GM21619 (cell line): ENCODE measurements at regions not wholly inside any gene's neighbourhood (a gene's known extent, or its start where the extent isn't known, plus 50 kb on each side); places are given as distances from the start of the nearest gene placed in this dataset.

Experiments used
- ATAC-seq: cut with Tn5 transposase; IDR thresholded peaks from one replicate; pipeline ENCODE4 v1.9.1; 2021; ENCODE audit not compliant: unreplicated experiment

GRCh38 chr1:229101011-229101871, 169.7 kb upstream of the RAB4A start:
- ATAC-seq, result no peak

DNA sequence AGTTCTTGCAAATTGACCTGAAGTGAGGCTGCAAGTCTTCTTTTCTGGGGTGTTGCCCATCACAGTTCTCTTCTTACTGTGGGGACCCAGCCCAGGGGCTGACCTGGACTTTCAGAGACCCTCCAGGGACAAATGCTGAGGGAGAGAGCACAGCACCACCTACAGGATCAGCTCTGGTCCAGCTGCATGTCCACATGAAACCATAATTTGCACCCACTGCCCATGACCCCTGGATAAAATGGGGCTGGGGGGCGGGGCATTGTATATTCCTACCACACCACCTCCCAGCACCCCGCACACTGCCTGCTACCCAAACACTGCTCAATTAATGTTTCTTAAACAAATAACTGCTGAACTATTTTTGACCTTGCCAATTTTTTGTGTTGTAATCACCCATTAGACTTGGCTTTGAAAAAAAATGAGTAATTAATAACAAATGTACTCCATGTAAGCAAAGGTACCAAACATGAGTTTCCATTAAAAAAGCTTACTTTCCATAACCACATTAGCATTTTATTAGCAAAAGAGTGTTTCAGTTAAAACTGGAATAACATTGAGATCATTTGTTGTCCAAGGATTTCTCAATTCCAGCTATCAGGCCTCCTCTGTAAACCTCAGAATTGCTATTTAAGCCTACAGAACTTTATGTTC, 168.0 kb upstream of the RAB4A start:
- ATAC-seq, result no peak

- ATAC-seq, result no peak
These were observed 166.3 kb upstream of the RAB4A start for GRCh38 chr1:229104654-229105053.

GRCh38 chr1:229105109-229105508, 165.8 kb upstream of the RAB4A start:
- no peak for ATAC-seq

DNA sequence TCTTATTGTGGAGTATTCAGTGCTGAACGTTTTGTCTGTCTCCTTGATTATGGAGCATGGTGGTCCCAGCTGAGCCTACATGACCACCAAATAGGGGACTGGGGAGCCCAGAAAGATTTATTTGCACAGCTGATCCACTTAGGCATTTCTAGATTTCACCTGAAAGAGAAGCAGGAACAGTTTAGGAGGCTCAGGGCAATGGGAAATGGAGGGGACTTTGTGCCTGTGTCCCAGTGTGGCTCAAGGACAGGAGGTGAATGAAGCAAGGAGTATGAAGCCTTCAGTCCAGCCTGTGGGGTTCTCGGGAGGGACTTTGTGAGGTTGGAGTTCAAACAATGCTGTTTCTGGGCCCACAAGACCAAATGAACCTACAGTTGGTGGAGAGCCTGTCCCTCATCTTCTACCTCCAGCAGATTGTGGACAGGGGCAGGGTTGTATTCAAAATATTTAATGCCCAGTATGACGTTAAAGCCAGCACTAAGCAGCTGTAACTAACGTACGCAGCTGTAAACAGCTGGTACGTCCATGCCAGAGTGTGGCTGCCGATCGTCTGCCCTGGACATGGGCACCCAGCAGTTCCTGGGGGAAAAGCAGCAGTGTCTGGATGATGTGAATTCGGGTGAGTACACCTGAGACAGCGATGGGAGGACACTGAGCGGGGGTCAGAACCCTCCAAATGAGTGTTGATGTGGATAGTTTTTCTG, 164.9 kb upstream of the RAB4A start:
- ATAC-seq, result no peak

DNA sequence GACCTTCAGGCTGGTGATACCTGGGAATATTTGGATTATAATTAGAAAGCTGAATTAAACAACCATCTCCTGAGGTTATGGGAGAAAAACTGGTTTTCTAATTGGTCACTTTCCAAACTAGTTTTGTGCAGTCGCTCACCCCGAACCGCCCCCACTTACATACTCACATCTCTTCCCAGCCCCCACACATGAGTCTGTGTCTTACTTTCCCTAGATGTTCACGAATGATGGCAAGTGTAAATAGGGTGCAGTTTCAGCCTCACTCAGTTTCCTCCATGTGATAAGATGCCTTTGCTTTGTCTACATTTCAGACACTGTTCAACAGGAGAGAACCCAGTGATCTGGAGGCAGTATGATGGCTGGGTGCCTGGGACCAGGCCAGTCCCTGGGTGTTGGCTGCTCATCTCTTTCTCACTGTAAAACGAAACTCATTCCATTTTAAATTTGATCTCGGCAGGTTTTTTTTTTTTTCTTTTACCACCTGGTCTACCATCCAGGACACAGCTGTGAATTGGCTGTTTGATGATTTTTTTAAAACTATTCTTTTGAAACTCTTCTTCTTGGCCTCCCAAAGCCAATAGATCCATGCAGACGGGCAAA, 164.3 kb upstream of the RAB4A start:
- no peak for ATAC-seq

DNA sequence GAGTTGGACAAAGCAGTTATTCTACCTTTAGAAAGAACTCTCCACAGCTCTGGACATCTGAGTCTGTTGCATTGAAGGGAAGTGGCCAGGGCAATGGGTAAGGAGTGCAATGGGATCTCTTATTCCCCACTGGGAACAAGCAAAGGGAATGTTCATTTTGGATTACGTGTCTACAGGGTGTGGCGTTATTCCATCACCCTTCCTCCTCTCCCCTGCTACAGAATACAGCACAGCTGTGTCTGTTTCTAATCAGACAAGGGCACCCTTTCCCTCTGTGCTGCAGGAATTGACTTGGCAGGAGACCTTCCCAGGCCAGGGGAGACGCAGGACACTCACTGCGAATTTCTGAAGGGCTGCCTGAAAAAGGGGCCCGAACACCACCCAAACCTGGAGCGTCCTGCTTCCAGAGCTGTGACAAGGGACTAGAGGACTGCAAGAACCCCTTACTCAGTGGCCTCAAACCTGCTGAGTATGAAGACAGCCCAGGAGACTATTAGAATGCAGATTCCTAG, 163.6 kb upstream of the RAB4A start:
- no peak for ATAC-seq

GRCh38 chr1:229107972-229108371, 162.9 kb upstream of the RAB4A start:
- ATAC-seq, result no peak

GRCh38 chr1:229108598-229109201, 162.2 kb upstream of the RAB4A start:
- no peak for ATAC-seq

DNA sequence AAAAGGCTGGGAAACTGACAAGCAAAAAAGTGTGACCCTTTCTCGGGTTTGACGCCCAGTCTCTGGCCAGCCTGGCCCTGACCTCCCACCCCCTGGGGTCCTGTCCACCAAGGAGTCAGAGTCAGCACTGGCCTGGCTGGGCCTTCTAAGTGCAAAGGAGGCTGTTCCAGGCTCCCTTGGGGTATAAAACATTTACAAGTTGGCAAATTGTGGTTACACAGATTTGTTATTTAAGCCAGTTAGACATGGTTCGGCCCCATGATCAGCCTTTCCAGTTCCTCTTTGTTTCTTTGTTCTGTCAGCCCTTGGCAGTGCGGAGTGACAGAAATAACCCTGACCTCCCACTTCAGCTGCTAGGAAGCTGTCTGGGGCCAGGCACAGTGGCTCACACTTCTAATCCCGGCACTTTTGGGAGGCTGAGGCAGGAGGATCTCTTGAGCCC, 161.6 kb upstream of the RAB4A start:
- ATAC-seq, result no peak

GRCh38 chr1:229110986-229111385, 159.9 kb upstream of the RAB4A start:
- no peak for ATAC-seq

DNA sequence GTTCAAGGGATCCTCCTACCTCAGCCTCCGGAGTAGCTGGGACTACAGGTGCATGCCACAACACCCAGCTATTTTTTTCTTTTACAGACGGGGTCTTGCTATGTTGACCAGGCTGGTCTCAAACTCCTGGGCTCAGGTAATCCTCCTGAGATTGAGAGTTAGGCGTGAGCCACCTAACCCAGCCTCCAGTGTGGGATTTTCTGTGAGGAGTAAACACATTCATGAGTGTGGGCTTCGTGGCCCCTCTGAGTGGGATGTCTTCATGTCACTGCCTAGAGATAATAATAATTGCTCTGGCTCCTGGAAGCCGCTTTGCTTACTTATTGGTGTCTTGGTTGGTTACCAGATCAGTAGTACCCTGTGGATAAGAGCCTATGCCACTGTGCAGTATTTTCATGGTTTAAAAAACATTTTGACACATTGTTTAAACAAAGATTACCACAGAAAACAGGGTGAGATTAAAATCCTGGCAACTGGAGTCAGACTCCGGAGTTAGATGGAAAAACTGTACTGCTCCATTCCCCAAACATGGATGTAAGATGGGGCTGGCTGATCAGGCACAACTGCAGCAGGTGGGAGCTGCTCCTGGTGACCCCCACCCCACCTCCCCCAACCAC, 159.1 kb upstream of the RAB4A start:
- ATAC-seq, result no peak

GRCh38 chr1:229112832-229113548, 157.9 kb upstream of the RAB4A start:
- ATAC-seq, result no peak

GRCh38 chr1:229114315-229114714, 156.6 kb upstream of the RAB4A start:
- no peak for ATAC-seq

- ATAC-seq, result no peak
These were observed 156.0 kb upstream of the RAB4A start for GRCh38 chr1:229114850-229115365.

DNA sequence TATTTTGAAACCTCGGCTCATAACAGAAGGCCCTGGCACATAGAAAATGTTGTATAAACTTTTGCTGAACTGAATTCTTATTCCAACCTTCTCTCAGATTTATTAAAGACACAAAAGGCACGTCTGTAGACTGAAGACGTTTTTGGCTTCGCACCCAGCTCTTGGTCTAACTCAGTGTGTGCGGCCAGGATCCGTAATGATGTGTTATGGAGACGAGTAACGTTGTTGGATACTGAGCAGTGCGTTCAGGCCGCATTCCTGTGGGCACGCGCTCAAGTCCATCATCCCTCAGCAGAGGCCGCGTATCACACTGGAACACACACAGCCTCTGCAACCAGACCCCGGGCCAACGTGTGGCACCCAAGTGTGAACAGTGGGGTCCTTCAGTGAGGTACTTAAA, 154.8 kb upstream of the RAB4A start:
- no peak for ATAC-seq

DNA sequence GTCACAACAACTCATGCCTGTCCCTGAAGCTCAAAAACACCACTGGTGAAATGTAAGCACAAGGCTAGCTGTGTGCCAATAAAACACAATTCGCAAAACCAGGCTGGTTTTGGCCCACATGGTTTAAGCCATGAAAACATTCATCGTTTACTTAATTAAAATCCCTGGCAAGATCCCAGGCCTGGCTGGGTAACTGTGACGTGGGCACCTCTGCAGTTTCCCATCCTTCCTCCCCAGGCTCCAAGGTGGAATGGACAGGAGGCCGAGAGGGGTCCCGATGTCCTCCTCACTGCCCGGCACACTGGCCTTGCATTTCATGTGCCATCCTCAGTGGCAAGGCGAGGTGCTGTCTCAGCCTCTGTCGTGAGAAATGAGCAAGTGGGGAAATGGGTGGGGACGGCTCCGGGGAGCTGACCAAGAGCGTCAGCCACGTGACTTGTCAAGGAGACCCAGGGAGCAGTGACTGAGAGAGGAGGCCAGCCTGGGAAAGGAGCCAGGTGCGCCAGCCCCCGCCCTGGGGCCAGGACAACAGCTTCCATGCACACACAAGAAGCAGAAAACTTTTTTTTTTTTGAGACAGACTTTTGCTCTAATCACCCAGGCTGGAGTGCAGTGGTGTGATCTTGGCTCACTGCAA, 153.1 kb upstream of the RAB4A start:
- ATAC-seq, result no peak

- no peak for ATAC-seq
These were observed 152.3 kb upstream of the RAB4A start for GRCh38 chr1:229118477-229119061.

DNA sequence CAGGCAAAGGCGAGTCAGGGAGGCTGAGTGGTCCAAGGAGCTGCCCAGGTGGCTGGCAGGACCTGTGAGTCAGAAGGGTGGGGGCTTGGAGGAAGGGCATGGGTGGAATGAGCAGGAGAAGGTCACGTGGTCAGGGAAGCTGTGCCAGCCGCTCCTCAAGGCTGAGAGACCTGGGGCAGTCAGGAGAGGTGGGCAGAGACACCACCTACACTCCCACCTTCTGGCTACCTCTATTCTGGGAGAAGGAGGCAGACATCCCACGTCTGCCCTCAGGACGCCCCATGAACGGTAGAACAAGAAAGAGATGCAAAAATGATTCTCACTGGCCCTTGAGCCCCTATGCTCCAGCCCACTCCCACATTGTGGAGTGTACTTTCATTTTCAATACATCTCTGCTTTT, 151.8 kb upstream of the RAB4A start:
- no peak for ATAC-seq
